Astrocyte of the spinal cord (primary cell): ENCODE measurements at regions not wholly inside any gene's neighbourhood (a gene's known extent, or its start where the extent isn't known, plus 50 kb on each side); places are given as distances from the start of the nearest gene placed in this dataset.
"Not testable (repeated sequence)": the region's sequence is repeated elsewhere in the genome, so short reads cannot be mapped to it uniquely, and the experiment has no call there.

Source experiments
- DNase-seq: peaks from one replicate; pipeline ENCODE4 v3.0.0; 2011; ENCODE audit warnings: low read depth, low spot score
- H3K4me3 ChIP-seq: 2 replicates; pipeline ENCODE4 v1.5.1; 2011; ENCODE audit warnings: low read depth, mild to moderate bottlenecking, low read length, moderate library complexity
- CTCF ChIP-seq: IDR thresholded peaks from 2 replicates; pipeline ENCODE4 v1.5.1; 2012; ENCODE audit warnings: low read depth, mild to moderate bottlenecking, low read length, inconsistent platforms
- in situ Hi-C: cut with HindIII; loops from 2 replicates; pipeline ENCODE4 v1.10.0; 2017; ENCODE audit warnings: low sequenced_read_pairs

- DNase-seq, H3K4me3 ChIP-seq, in situ Hi-C loops: not testable (repeated sequence)
Observed at GRCh38 chr4:49216606-49217005, 230.5 kb downstream of the CWH43 start.

GRCh38 chr4:49217492-49217891 lies 231.4 kb downstream of the CWH43 start:
- no peak for TF ChIP-seq CTCF
- no peak for DNase-seq
- H3K4me3 ChIP-seq = no peak overlapping the region
- in situ Hi-C loops = no loop called here

- DNase-seq, H3K4me3 ChIP-seq, in situ Hi-C loops: not testable (repeated sequence)
Observed at GRCh38 chr4:49218094-49218493, 232.0 kb downstream of the CWH43 start.

GRCh38 chr4:49218931-49219330 lies 232.9 kb downstream of the CWH43 start:
- in situ Hi-C loops, DNase-seq, H3K4me3 ChIP-seq: not testable (repeated sequence)

- DNase-seq, H3K4me3 ChIP-seq, in situ Hi-C loops: not testable (repeated sequence)
Observed at GRCh38 chr4:49219489-49220225, 233.6 kb downstream of the CWH43 start.

GRCh38 chr4:49221209-49221608 lies 235.1 kb downstream of the CWH43 start:
- no peak overlapping the region for H3K4me3 ChIP-seq
- no peak for DNase-seq
- TF ChIP-seq CTCF = no peak
- in situ Hi-C loops = no loop called here

GRCh38 chr4:49222810-49223209 lies 236.7 kb downstream of the CWH43 start:
- H3K4me3 ChIP-seq, DNase-seq, in situ Hi-C loops: not testable (repeated sequence)

- in situ Hi-C loops, DNase-seq, H3K4me3 ChIP-seq: not testable (repeated sequence)
Observed at GRCh38 chr4:49226216-49226866, 240.3 kb downstream of the CWH43 start.

- in situ Hi-C loops, DNase-seq, H3K4me3 ChIP-seq: not testable (repeated sequence)
Observed at GRCh38 chr4:49227941-49228340, 241.9 kb downstream of the CWH43 start.

GRCh38 chr4:49229243-49229642 lies 243.2 kb downstream of the CWH43 start:
- H3K4me3 ChIP-seq, DNase-seq, in situ Hi-C loops: not testable (repeated sequence)

GRCh38 chr4:49229713-49230112 lies 243.6 kb downstream of the CWH43 start:
- in situ Hi-C loops, H3K4me3 ChIP-seq, DNase-seq: not testable (repeated sequence)

GRCh38 chr4:49233346-49233745 lies 247.3 kb downstream of the CWH43 start:
- in situ Hi-C loops, DNase-seq, H3K4me3 ChIP-seq: not testable (repeated sequence)

- DNase-seq, in situ Hi-C loops, H3K4me3 ChIP-seq: not testable (repeated sequence)
Observed at GRCh38 chr4:49233749-49234148, 247.7 kb downstream of the CWH43 start.

GRCh38 chr4:49234382-49234781 lies 248.3 kb downstream of the CWH43 start:
- H3K4me3 ChIP-seq, DNase-seq, in situ Hi-C loops: not testable (repeated sequence)

- DNase-seq, in situ Hi-C loops: not testable (repeated sequence)
Observed at GRCh38 chr4:49235413-49236160, 249.5 kb downstream of the CWH43 start.

More at GRCh38 chr4:49235413-49236160, 249.5 kb downstream of the CWH43 start:
- not testable (repeated sequence) for H3K4me3 ChIP-seq
